NCI-H526 treated with DMSO at 0.1 percent for 48 hours (cell line): ENCODE measurements at regions not wholly inside any gene's neighbourhood (a gene's known extent, or its start where the extent isn't known, plus 50 kb on each side); places are given as distances from the start of the nearest gene placed in this dataset.

Experiments
- DNase-seq: peaks from one replicate; lab custom pipeline; 2025; lab: John Stamatoyannopoulos, UW

- DNase-seq: no peak
Observed at GRCh38 chr3:67288466-67289106, 290.5 kb downstream of the KBTBD8 start.

- no peak for DNase-seq
Observed at GRCh38 chr3:67289626-67290025, 291.5 kb downstream of the KBTBD8 start.

- no peak for DNase-seq
Observed at GRCh38 chr3:67290438-67290837, 292.3 kb downstream of the KBTBD8 start.

- DNase-seq: no peak
Observed at GRCh38 chr3:67291287-67292252, 293.5 kb downstream of the KBTBD8 start.

GRCh38 chr3:67292356-67293121, 294.4 kb downstream of the KBTBD8 start:
- DNase-seq: no peak

GRCh38 chr3:67294341-67294740, 296.2 kb downstream of the KBTBD8 start:
- DNase-seq: no peak

- no peak for DNase-seq
Observed at GRCh38 chr3:67296039-67296892, 298.2 kb downstream of the KBTBD8 start.

GRCh38 chr3:67297715-67298475, 299.8 kb downstream of the KBTBD8 start:
- no peak for DNase-seq

GRCh38 chr3:67301556-67301955, 303.4 kb downstream of the KBTBD8 start:
- DNase-seq: no peak

- DNase-seq: no peak
Observed at GRCh38 chr3:67302489-67302888, 304.4 kb downstream of the KBTBD8 start.

- no peak for DNase-seq
Observed at GRCh38 chr3:67305160-67305559, 307.1 kb downstream of the KBTBD8 start.

- no peak for DNase-seq
Observed at GRCh38 chr3:67305922-67306321, 307.8 kb downstream of the KBTBD8 start.

GRCh38 chr3:67311440-67311839, 313.3 kb downstream of the KBTBD8 start:
- no peak for DNase-seq

- peak; percentile 39 for DNase-seq
Observed at GRCh38 chr3:67312155-67312554, 314.0 kb downstream of the KBTBD8 start.

GRCh38 chr3:67318162-67318561, 320.1 kb downstream of the KBTBD8 start:
- no peak for DNase-seq

- DNase-seq: no peak
Observed at GRCh38 chr3:67324554-67324953, 326.4 kb downstream of the KBTBD8 start.
